ENCODE measurements at regions not wholly inside any gene's neighbourhood (a gene's known extent, or its start where the extent isn't known, plus 50 kb on each side); places are given as distances from the start of the nearest gene placed in this dataset.
"Not testable (repeated sequence)": the region's sequence is repeated elsewhere in the genome, so short reads cannot be mapped to it uniquely, and the experiment has no call there.

DNA sequence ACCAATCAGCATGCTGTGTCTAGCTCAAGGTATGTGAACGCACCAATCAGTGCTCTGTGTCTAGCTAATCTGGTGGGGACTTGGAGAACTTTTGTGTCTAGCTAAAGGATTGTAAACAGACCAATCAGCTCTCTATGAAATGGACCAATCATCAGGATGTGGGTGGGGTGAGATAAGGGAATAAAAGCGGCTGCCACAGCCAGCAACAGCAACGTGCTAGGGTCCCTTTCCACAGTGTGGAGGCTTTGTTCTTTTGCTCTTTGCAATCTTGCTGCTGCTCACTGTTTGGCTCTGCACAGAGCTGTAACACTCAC lies 1353.9 kb upstream of the CDH18 start:
- TF ChIP-seq, protein P1, sequence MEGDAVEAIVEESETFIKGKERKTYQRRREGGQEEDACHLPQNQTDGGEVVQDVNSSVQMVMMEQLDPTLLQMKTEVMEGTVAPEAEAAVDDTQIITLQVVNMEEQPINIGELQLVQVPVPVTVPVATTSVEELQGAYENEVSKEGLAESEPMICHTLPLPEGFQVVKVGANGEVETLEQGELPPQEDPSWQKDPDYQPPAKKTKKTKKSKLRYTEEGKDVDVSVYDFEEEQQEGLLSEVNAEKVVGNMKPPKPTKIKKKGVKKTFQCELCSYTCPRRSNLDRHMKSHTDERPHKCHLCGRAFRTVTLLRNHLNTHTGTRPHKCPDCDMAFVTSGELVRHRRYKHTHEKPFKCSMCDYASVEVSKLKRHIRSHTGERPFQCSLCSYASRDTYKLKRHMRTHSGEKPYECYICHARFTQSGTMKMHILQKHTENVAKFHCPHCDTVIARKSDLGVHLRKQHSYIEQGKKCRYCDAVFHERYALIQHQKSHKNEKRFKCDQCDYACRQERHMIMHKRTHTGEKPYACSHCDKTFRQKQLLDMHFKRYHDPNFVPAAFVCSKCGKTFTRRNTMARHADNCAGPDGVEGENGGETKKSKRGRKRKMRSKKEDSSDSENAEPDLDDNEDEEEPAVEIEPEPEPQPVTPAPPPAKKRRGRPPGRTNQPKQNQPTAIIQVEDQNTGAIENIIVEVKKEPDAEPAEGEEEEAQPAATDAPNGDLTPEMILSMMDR (IDR thresholded peaks at IDR 0.05): not testable (repeated sequence)
- not testable (repeated sequence) for TF ChIP-seq EP300 (IDR thresholded peaks at IDR 0.05)
